Prostate gland (tissue), 2 donors: ENCODE measurements at regions not wholly inside any gene's neighbourhood (a gene's known extent, or its start where the extent isn't known, plus 50 kb on each side); places are given as distances from the start of the nearest gene placed in this dataset.

Source experiments
- CTCF ChIP-seq, 4 experiments: fragments of 200-600 bp in 2 of 4; fragments of 450-650 bp in 2 of 4; sonication (generic) in 2 of 4; IDR thresholded peaks; 1 replicate in 3 of 4; 2 replicates in 1 of 4; pipeline ENCODE4 v1.5.1; 2016 to 2019; ENCODE audit warnings: antibody characterized with exemption in 4 of 4, mild to moderate bottlenecking in 2 of 4, moderate library complexity in 2 of 4
- POLR2A ChIP-seq: fragments of 450-650 bp; IDR thresholded peaks from one replicate; pipeline ENCODE4 v1.6.1; 2016; ENCODE audit warnings: antibody characterized with exemption, mild to moderate bottlenecking
- POLR2AphosphoS5 ChIP-seq: sonication (generic); formaldehyde crosslinking; IDR thresholded peaks from one replicate; pipeline ENCODE4 v1.6.1; 2017; ENCODE audit warnings: antibody characterized with exemption

DNA sequence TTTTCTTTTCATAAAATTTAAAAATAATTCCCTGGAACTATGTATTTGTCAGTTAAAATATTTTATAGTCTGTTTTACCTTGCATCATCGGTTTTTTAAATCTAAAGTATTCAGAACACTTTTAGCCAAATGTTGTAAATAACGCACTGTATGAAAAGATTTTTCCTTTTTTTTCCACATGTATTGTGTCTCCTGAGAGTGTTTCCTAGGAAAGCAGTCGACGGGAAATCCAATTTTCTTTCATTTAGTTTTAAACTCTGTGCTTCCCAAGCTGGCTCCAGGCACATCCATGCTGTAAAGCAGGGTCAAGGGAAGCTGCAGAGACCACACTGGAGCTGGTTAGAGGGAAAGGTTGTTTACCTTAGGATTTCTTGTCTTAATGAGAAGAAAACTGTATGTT, 1724.3 kb upstream of the TENM3 start:
- TF ChIP-seq POLR2AphosphoS5 (no peak), CTCF (IDR thresholded peaks at IDR 0.05) (no peak), POLR2A (no peak)
